Peyer's patch (tissue), 4 donors: ENCODE measurements at regions not wholly inside any gene's neighbourhood (a gene's known extent, or its start where the extent isn't known, plus 50 kb on each side); places are given as distances from the start of the nearest gene placed in this dataset.

Experiments
- POLR2A ChIP-seq, 2 donors: fragments of 450-650 bp; IDR thresholded peaks; one replicate each; pipeline ENCODE4 v1.5.1; 2017; ENCODE audit warnings: antibody characterized with exemption in 2 of 2, mild to moderate bottlenecking in 2 of 2, moderate library complexity in 2 of 2
- TF ChIP-seq, protein P1 (sequence below), 6 experiments: fragments of 450-650 bp in 4 of 6; fragments of 200-600 bp in 2 of 6; sonication (generic) in 1 of 6; IDR thresholded peaks; one replicate each; pipeline ENCODE4 v1.5.1; 2017 to 2019; ENCODE audit warnings: antibody characterized with exemption in 6 of 6, mild to moderate bottlenecking in 3 of 6, moderate library complexity in 1 of 6

DNA sequence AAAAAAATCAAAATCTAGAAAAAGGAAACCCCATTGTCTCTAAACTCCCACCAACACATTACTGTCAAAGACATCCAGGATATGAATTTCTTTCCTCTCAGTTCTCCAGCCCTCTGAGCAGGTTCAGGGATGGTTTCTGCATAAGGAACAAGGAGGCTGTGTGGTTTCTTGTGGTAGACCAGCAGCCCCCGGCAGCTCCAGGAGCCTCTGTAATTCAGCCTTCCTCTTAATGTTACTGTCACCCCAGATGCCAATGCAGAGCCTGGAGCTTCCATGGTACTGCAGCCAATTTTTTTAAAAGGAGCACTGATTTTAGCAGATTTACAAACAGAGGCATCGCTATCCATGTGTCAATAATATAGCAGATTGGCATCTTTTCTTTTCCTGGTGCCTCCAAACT is 100.6 kb upstream of the FAM216B start:
- TF ChIP-seq, protein P1, sequence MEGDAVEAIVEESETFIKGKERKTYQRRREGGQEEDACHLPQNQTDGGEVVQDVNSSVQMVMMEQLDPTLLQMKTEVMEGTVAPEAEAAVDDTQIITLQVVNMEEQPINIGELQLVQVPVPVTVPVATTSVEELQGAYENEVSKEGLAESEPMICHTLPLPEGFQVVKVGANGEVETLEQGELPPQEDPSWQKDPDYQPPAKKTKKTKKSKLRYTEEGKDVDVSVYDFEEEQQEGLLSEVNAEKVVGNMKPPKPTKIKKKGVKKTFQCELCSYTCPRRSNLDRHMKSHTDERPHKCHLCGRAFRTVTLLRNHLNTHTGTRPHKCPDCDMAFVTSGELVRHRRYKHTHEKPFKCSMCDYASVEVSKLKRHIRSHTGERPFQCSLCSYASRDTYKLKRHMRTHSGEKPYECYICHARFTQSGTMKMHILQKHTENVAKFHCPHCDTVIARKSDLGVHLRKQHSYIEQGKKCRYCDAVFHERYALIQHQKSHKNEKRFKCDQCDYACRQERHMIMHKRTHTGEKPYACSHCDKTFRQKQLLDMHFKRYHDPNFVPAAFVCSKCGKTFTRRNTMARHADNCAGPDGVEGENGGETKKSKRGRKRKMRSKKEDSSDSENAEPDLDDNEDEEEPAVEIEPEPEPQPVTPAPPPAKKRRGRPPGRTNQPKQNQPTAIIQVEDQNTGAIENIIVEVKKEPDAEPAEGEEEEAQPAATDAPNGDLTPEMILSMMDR (IDR thresholded peaks at IDR 0.05): no peak
- no peak for TF ChIP-seq POLR2A (IDR thresholded peaks at IDR 0.05)
